Choroid plexus epithelial cell (primary cell): ENCODE measurements at regions not wholly inside any gene's neighbourhood (a gene's known extent, or its start where the extent isn't known, plus 50 kb on each side); places are given as distances from the start of the nearest gene placed in this dataset.
A peak's percentile ranks its signal among the peaks of the same experiment; 100 is the strongest.

Experiments
- DNase-seq: peaks from one replicate; pipeline ENCODE4 v3.0.0-alpha.2; 2010; ENCODE audit warnings: low read depth
- H3K4me3 ChIP-seq: 2 replicates; pipeline ENCODE4 v1.5.1; 2011; ENCODE audit warnings: low read depth, mild to moderate bottlenecking, control low read depth, low read length, moderate library complexity
- CTCF ChIP-seq: conservative IDR thresholded peaks from 2 replicates; pipeline ENCODE4 v1.5.1; 2011; ENCODE audit warnings: low read depth, mild to moderate bottlenecking, control low read depth, inconsistent platforms, low read length, moderate library complexity

GRCh38 chr13:106874323-106874722 lies 306.4 kb upstream of the ARGLU1 start:
- no peak overlapping the region for H3K4me3 ChIP-seq
- TF ChIP-seq CTCF, result no peak
- DNase-seq, result no peak

GRCh38 chr13:106873810-106874209 lies 305.9 kb upstream of the ARGLU1 start:
- TF ChIP-seq CTCF, result no peak
- no peak overlapping the region for H3K4me3 ChIP-seq
- DNase-seq, result no peak

- H3K4me3 ChIP-seq, result peak overlapping the region; percentile 45
- peak; percentile 52 for DNase-seq
- TF ChIP-seq CTCF, result peak; percentile 31
Observed at GRCh38 chr13:106867249-106867648, 299.3 kb upstream of the ARGLU1 start.

GRCh38 chr13:106865716-106866440 lies 297.9 kb upstream of the ARGLU1 start:
- no peak overlapping the region for H3K4me3 ChIP-seq
- TF ChIP-seq CTCF, result no peak
- no peak for DNase-seq

- no peak overlapping the region for H3K4me3 ChIP-seq
- no peak for DNase-seq
- no peak for TF ChIP-seq CTCF
Observed at GRCh38 chr13:106859533-106859904, 291.6 kb upstream of the ARGLU1 start.

GRCh38 chr13:106858903-106859532 lies 291.1 kb upstream of the ARGLU1 start:
- TF ChIP-seq CTCF, result no peak
- no peak overlapping the region for H3K4me3 ChIP-seq
- DNase-seq, result no peak

- no peak for DNase-seq
- H3K4me3 ChIP-seq, result no peak overlapping the region
- TF ChIP-seq CTCF, result no peak
Observed at GRCh38 chr13:106852436-106852835, 284.5 kb upstream of the ARGLU1 start.
